ENCODE measurements at regions not wholly inside any gene's neighbourhood (a gene's known extent, or its start where the extent isn't known, plus 50 kb on each side); places are given as distances from the start of the nearest gene placed in this dataset.

DNA sequence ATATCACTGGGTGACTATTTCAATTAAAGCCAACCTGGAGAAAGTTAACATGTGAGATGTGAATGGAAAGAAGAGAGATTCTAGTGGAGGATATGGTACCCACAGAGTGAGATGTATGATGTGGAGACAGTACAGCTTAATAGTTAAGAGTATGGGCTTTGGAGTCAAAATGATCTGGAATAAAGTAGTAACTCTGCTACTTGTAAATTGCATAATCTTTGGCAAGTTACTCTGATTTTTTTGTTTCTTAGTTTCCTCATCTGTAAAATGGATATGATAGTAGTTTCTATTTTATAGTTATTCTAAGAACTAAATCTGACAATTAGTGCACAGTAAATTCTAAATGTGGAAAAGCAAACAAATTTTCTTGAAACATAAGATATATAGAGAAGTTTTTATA, 79.2 kb downstream of the ISOC1 start:
- Histone ChIP-seq H3K4me3 (no peak overlapping the region), H3K4me1 (peaks cover 0 to 6% (median 2%) of the 10 kb centered on the region in 4 donors), H3K27me3 (no peaks in the 10 kb centered on the region), H3K27ac (replicated peaks in 1 of 4) (no peak overlapping the region), H3K9me3 (no peaks in the 10 kb centered on the region), H3K36me3 (no peaks in the 10 kb centered on the region)
- intact Hi-C loops (cut with DNase I) = loop anchor here (5.0 kb wide), 1 partner anchor 594 kb away; no protein-coding TSS in a partner anchor
- DNase-seq (ENCODE audit: extremely low spot score) = no peak
- TF ChIP-seq POLR2A (IDR thresholded peaks at IDR 0.05; ENCODE audit: low read depth) = no peak
- TF ChIP-seq POLR2AphosphoS5 (IDR thresholded peaks at IDR 0.05) = no peak
- TF ChIP-seq EP300 (IDR thresholded peaks at IDR 0.05) = no peak
- TF ChIP-seq, protein P1, sequence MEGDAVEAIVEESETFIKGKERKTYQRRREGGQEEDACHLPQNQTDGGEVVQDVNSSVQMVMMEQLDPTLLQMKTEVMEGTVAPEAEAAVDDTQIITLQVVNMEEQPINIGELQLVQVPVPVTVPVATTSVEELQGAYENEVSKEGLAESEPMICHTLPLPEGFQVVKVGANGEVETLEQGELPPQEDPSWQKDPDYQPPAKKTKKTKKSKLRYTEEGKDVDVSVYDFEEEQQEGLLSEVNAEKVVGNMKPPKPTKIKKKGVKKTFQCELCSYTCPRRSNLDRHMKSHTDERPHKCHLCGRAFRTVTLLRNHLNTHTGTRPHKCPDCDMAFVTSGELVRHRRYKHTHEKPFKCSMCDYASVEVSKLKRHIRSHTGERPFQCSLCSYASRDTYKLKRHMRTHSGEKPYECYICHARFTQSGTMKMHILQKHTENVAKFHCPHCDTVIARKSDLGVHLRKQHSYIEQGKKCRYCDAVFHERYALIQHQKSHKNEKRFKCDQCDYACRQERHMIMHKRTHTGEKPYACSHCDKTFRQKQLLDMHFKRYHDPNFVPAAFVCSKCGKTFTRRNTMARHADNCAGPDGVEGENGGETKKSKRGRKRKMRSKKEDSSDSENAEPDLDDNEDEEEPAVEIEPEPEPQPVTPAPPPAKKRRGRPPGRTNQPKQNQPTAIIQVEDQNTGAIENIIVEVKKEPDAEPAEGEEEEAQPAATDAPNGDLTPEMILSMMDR (IDR thresholded peaks at IDR 0.05) = no peak

DNA sequence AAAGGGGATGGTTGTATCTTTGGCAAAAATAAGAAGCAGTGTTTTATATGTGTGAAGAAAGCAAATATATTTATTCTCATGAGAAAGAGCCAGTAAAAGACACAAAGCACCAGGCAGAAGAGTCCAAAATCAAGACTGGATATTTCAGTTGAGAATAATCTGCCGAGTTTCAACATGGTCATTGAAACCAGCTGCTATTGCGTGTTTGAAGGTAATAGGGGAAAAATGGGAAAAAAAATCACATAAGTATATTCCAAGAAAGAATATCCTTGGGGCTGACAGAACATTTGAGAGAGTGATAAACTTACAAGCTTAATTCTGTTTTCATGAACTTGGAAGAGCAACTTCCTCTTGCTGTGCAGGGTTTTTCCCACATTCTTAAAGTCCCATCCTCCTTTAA, 79.9 kb downstream of the ISOC1 start:
- no peak for DNase-seq (ENCODE audit: extremely low spot score)
- intact Hi-C loops (cut with DNase I) = loop anchor here (5.0 kb wide), 1 partner anchor 593 kb away; no protein-coding TSS in a partner anchor
- 58% methylated on average over 2 of the region's 2 CpGs for WGBS

DNA sequence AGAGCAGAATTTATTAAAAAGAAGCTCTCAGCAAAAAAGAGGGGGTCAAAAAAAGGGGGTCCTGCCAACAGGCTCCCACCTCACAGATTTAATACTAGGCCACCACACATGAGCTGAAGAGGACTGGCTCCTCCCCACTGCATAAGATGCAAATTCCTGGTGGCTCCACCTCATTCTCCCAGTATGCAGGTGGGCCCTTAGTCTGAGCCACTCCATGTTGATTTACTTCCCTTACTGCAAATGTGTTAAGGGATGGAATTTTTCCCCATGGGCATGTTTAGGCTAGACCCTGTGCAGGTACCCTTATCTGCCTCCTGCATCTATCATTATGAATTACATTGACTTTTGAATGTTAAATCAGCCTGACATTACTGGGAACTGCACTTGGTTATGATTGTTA, 82.9 kb downstream of the ISOC1 start:
- intact Hi-C loops (cut with DNase I) = no loop called here
- TF ChIP-seq, protein P1 (IDR thresholded peaks at IDR 0.05) = no peak
- no peak for TF ChIP-seq POLR2AphosphoS5 (IDR thresholded peaks at IDR 0.05)
- no peak for TF ChIP-seq EP300 (IDR thresholded peaks at IDR 0.05)
- no peak for TF ChIP-seq POLR2A (IDR thresholded peaks at IDR 0.05; ENCODE audit: low read depth)
- H3K27me3 ChIP-seq = no peaks in the 10 kb centered on the region
- no peak for DNase-seq (ENCODE audit: extremely low spot score)
- no peaks in the 10 kb centered on the region for H3K36me3 ChIP-seq
- H3K27ac ChIP-seq (replicated peaks in 1 of 4) = no peak overlapping the region
- peaks cover 0 to 6% (median 2%) of the 10 kb centered on the region in 4 donors for H3K4me1 ChIP-seq
- no peaks in the 10 kb centered on the region for H3K9me3 ChIP-seq
- H3K4me3 ChIP-seq = no peak overlapping the region

More for the DNA sequence above, 79.9 kb downstream of the ISOC1 start:
- H3K9me3 ChIP-seq = no peaks in the 10 kb centered on the region
- H3K4me1 ChIP-seq = peaks cover 0 to 6% (median 2%) of the 10 kb centered on the region in 4 donors
- no peak overlapping the region for H3K27ac ChIP-seq (replicated peaks in 1 of 4)
- H3K4me3 ChIP-seq = no peak overlapping the region
- TF ChIP-seq EP300 (IDR thresholded peaks at IDR 0.05) (no peak), POLR2A (IDR thresholded peaks at IDR 0.05; ENCODE audit: low read depth) (no peak), POLR2AphosphoS5 (IDR thresholded peaks at IDR 0.05) (no peak)
- TF ChIP-seq, protein P1 (IDR thresholded peaks at IDR 0.05) = no peak
- H3K27me3 ChIP-seq = no peaks in the 10 kb centered on the region
- H3K36me3 ChIP-seq = no peaks in the 10 kb centered on the region

- no peaks in the 10 kb centered on the region for H3K36me3 ChIP-seq
- 79% methylated on average over 3 of the region's 3 CpGs for WGBS
- no peak overlapping the region for H3K4me3 ChIP-seq
- TF ChIP-seq, protein P1 (IDR thresholded peaks at IDR 0.05) = no peak
- no peak for TF ChIP-seq POLR2A (IDR thresholded peaks at IDR 0.05; ENCODE audit: low read depth)
- TF ChIP-seq EP300 (IDR thresholded peaks at IDR 0.05) = no peak
- TF ChIP-seq POLR2AphosphoS5 (IDR thresholded peaks at IDR 0.05) = no peak
- no peak for DNase-seq (ENCODE audit: extremely low spot score)
- no peak overlapping the region for H3K27ac ChIP-seq (replicated peaks in 1 of 4)
- H3K27me3 ChIP-seq = no peaks in the 10 kb centered on the region
- no peaks in the 10 kb centered on the region for H3K4me1 ChIP-seq
- intact Hi-C loops (cut with DNase I) = no loop called here
- peaks cover 0 to 5% (median 0%) of the 10 kb centered on the region in 4 donors for H3K9me3 ChIP-seq
Observed at GRCh38 chr5:129199308-129199707, 104.8 kb downstream of the ISOC1 start.

- no peak for DNase-seq (ENCODE audit: extremely low spot score)
- H3K27ac ChIP-seq (replicated peaks in 1 of 4) = no peak overlapping the region
- no peaks in the 10 kb centered on the region for H3K27me3 ChIP-seq
- intact Hi-C loops (cut with DNase I) = no loop called here
- TF ChIP-seq, protein P1 (IDR thresholded peaks at IDR 0.05) = no peak
- no peak for TF ChIP-seq POLR2A (IDR thresholded peaks at IDR 0.05; ENCODE audit: low read depth)
- TF ChIP-seq EP300 (IDR thresholded peaks at IDR 0.05) = no peak
- no peak for TF ChIP-seq POLR2AphosphoS5 (IDR thresholded peaks at IDR 0.05)
- peaks cover 0 to 3% (median under 1%) of the 10 kb centered on the region in 4 donors for H3K9me3 ChIP-seq
- WGBS = 93% methylated on average over 1 of the region's 1 CpG
- no peaks in the 10 kb centered on the region for H3K36me3 ChIP-seq
- no peaks in the 10 kb centered on the region for H3K4me1 ChIP-seq
- no peak overlapping the region for H3K4me3 ChIP-seq
Observed at GRCh38 chr5:129204525-129204924, 110.0 kb downstream of the ISOC1 start.
